ENCODE measurements at regions not wholly inside any gene's neighbourhood (a gene's known extent, or its start where the extent isn't known, plus 50 kb on each side); places are given as distances from the start of the nearest gene placed in this dataset.

- TF ChIP-seq ZBTB33 (IDR thresholded peaks at IDR 0.05; ENCODE audit: borderline replicate concordance, low read depth) (no peak), TEAD4 (IDR thresholded peaks at IDR 0.05; ENCODE audit: borderline replicate concordance, insufficient read depth) (no peak), GATA2 (CRISPR knock-in tag; IDR thresholded peaks at IDR 0.05) (no peak), TCF12 (IDR thresholded peaks at IDR 0.05) (peak; percentile 14; the same call in 1 of the 2 replicates), RXRA (IDR thresholded peaks at IDR 0.05; ENCODE audit: borderline replicate concordance, low read depth) (no peak), MXI1 (IDR thresholded peaks at IDR 0.05; ENCODE audit: low read depth, low read length) (no peak), MEF2A (IDR thresholded peaks at IDR 0.05; ENCODE audit: borderline replicate concordance, low read depth) (no peak), POLR2AphosphoS5 (IDR thresholded peaks at IDR 0.05; ENCODE audit: low read depth, low read length) (no peak), NFIC (IDR thresholded peaks at IDR 0.05; ENCODE audit: borderline replicate concordance) (no peak), FOXM1 (IDR thresholded peaks at IDR 0.05; ENCODE audit: low read depth) (no peak)
- TF ChIP-seq, protein P1, sequence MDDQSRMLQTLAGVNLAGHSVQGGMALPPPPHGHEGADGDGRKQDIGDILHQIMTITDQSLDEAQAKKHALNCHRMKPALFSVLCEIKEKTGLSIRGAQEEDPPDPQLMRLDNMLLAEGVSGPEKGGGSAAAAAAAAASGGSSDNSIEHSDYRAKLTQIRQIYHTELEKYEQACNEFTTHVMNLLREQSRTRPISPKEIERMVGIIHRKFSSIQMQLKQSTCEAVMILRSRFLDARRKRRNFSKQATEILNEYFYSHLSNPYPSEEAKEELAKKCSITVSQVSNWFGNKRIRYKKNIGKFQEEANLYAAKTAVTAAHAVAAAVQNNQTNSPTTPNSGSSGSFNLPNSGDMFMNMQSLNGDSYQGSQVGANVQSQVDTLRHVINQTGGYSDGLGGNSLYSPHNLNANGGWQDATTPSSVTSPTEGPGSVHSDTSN (IDR thresholded peaks at IDR 0.05): peak; percentile 43
Observed at GRCh38 chr20:11810311-11811083, 107.2 kb upstream of the BTBD3 start (continued).

GRCh38 chr20:11813106-11813890, 104.4 kb upstream of the BTBD3 start:
- H4K20me1 ChIP-seq (ENCODE audit: insufficient read depth): no peaks in the 10 kb centered on the region
- H3K9me3 ChIP-seq: no peaks in the 10 kb centered on the region
- no peaks in the 10 kb centered on the region for H3K79me2 ChIP-seq (ENCODE audit: insufficient read depth)
- peaks cover 0 to 11% of the 10 kb centered on the region in 2 experiments; a peak in 1 of 4 replicates for H3K4me1 ChIP-seq (ENCODE audit: control insufficient read depth in 1 of 2, insufficient read depth in 2 of 2, low read depth in 1 of 2, low read length in 1 of 2)
- H3K27me3 ChIP-seq (ENCODE audit: insufficient read depth): no peaks in the 10 kb centered on the region
- H3K4me3 ChIP-seq (ENCODE audit: low read depth in 2 of 2, low read length in 1 of 2): no peak overlapping the region
- no peaks in the 10 kb centered on the region for H3K36me3 ChIP-seq (replicated peaks in 1 of 2; ENCODE audit: control insufficient read depth in 1 of 2, insufficient read depth in 2 of 2, low read length in 1 of 2)
- H3K4me2 ChIP-seq: no peak overlapping the region
- POLR2A ChIA-PET: no interaction called here
- H3F3A ChIP-seq (replicated peaks; ENCODE audit: insufficient read depth): no peaks in the 10 kb centered on the region
- H2AFZ ChIP-seq (ENCODE audit: low read depth): no peak overlapping the region
- TF ChIP-seq, protein P2, sequence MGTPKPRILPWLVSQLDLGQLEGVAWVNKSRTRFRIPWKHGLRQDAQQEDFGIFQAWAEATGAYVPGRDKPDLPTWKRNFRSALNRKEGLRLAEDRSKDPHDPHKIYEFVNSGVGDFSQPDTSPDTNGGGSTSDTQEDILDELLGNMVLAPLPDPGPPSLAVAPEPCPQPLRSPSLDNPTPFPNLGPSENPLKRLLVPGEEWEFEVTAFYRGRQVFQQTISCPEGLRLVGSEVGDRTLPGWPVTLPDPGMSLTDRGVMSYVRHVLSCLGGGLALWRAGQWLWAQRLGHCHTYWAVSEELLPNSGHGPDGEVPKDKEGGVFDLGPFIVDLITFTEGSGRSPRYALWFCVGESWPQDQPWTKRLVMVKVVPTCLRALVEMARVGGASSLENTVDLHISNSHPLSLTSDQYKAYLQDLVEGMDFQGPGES (IDR thresholded peaks at IDR 0.05; ENCODE audit: low read depth, low read length): no peak
- TF ChIP-seq GATA2 (CRISPR knock-in tag; IDR thresholded peaks at IDR 0.05) (no peak), MEF2A (IDR thresholded peaks at IDR 0.05; ENCODE audit: borderline replicate concordance, low read depth) (no peak), FOXJ3 (CRISPR knock-in tag; IDR thresholded peaks at IDR 0.05) (no peak), EZH2phosphoT487 (IDR thresholded peaks at IDR 0.05; ENCODE audit: borderline replicate concordance, low read depth) (no peak), SMC3 (IDR thresholded peaks at IDR 0.05; ENCODE audit: low read depth, low read length) (no peak)
- TF ChIP-seq, protein P1 (IDR thresholded peaks at IDR 0.05): no peak
- H3K27ac ChIP-seq (ENCODE audit: low read depth in 2 of 2, low read length in 1 of 2): no peak overlapping the region
- WGBS (ENCODE audit: low lambda C conversion rate): 83% methylated on average over 12 of the region's 14 CpGs
- no peaks in the 10 kb centered on the region for H3K9me2 ChIP-seq
- no peak for DNase-seq
- CTCF ChIA-PET: no interaction called here
- H3K9ac ChIP-seq: no peak overlapping the region
